Skeletal muscle cell (primary cell): ENCODE measurements at regions not wholly inside any gene's neighbourhood (a gene's known extent, or its start where the extent isn't known, plus 50 kb on each side); places are given as distances from the start of the nearest gene placed in this dataset.
"Not testable (repeated sequence)": the region's sequence is repeated elsewhere in the genome, so short reads cannot be mapped to it uniquely, and the experiment has no call there.

Experiments
- DNase-seq: peaks from one replicate; pipeline ENCODE4 v3.0.0-alpha.2; 2010; ENCODE audit warnings: low read depth
- H3K4me3 ChIP-seq: 2 replicates; pipeline ENCODE4 v1.5.1; 2011; ENCODE audit warnings: low read depth, mild to moderate bottlenecking, control low read depth, low read length, moderate library complexity

- DNase-seq, H3K4me3 ChIP-seq: not testable (repeated sequence)
Measured at GRCh38 chr13:90664200-90664599, 683.3 kb upstream of the MIR17HG start.

GRCh38 chr13:90673746-90674145 is 673.7 kb upstream of the MIR17HG start:
- DNase-seq = no peak
- no peak overlapping the region for H3K4me3 ChIP-seq

- no peak for DNase-seq
Measured at GRCh38 chr13:90675129-90675528, 672.4 kb upstream of the MIR17HG start.

GRCh38 chr13:90680826-90681225 is 666.7 kb upstream of the MIR17HG start:
- DNase-seq = no peak

More at GRCh38 chr13:90675129-90675528, 672.4 kb upstream of the MIR17HG start:
- H3K4me3 ChIP-seq = no peak overlapping the region

GRCh38 chr13:90683711-90684131 is 663.8 kb upstream of the MIR17HG start:
- no peak overlapping the region for H3K4me3 ChIP-seq
- DNase-seq = no peak

More at GRCh38 chr13:90680826-90681225, 666.7 kb upstream of the MIR17HG start:
- no peak overlapping the region for H3K4me3 ChIP-seq

- DNase-seq = peak; percentile 67
- H3K4me3 ChIP-seq = no peak overlapping the region
Measured at GRCh38 chr13:90686442-90686841, 661.0 kb upstream of the MIR17HG start.

GRCh38 chr13:90689111-90689510 is 658.4 kb upstream of the MIR17HG start:
- H3K4me3 ChIP-seq = no peak overlapping the region

GRCh38 chr13:90690458-90691080 is 656.9 kb upstream of the MIR17HG start:
- no peak for DNase-seq
- no peak overlapping the region for H3K4me3 ChIP-seq

More at GRCh38 chr13:90689111-90689510, 658.4 kb upstream of the MIR17HG start:
- DNase-seq = no peak

GRCh38 chr13:90696254-90696653 is 651.2 kb upstream of the MIR17HG start:
- DNase-seq = peak; percentile 61

GRCh38 chr13:90696656-90697055 is 650.8 kb upstream of the MIR17HG start:
- no peak for DNase-seq
- no peak overlapping the region for H3K4me3 ChIP-seq

More at GRCh38 chr13:90696254-90696653, 651.2 kb upstream of the MIR17HG start:
- H3K4me3 ChIP-seq = no peak overlapping the region

GRCh38 chr13:90700340-90700739 is 647.1 kb upstream of the MIR17HG start:
- no peak for DNase-seq
- H3K4me3 ChIP-seq = no peak overlapping the region

- H3K4me3 ChIP-seq = no peak overlapping the region
- DNase-seq = no peak
Measured at GRCh38 chr13:90701264-90701663, 646.2 kb upstream of the MIR17HG start.

- no peak for DNase-seq
- H3K4me3 ChIP-seq = no peak overlapping the region
Measured at GRCh38 chr13:90702050-90702449, 645.4 kb upstream of the MIR17HG start.

- no peak overlapping the region for H3K4me3 ChIP-seq
- no peak for DNase-seq
Measured at GRCh38 chr13:90706631-90707030, 640.9 kb upstream of the MIR17HG start.

- H3K4me3 ChIP-seq = no peak overlapping the region
- DNase-seq = no peak
Measured at GRCh38 chr13:90708128-90708527, 639.4 kb upstream of the MIR17HG start.

- DNase-seq = no peak
- no peak overlapping the region for H3K4me3 ChIP-seq
Measured at GRCh38 chr13:90709319-90709718, 638.2 kb upstream of the MIR17HG start.

- no peak for DNase-seq
- no peak overlapping the region for H3K4me3 ChIP-seq
Measured at GRCh38 chr13:90710164-90710759, 637.2 kb upstream of the MIR17HG start.

GRCh38 chr13:90713441-90714133 is 633.9 kb upstream of the MIR17HG start:
- no peak overlapping the region for H3K4me3 ChIP-seq
- DNase-seq = no peak

- no peak overlapping the region for H3K4me3 ChIP-seq
- no peak for DNase-seq
Measured at GRCh38 chr13:90715485-90715884, 632.0 kb upstream of the MIR17HG start.

- no peak overlapping the region for H3K4me3 ChIP-seq
- peak; percentile 53 for DNase-seq
Measured at GRCh38 chr13:90717451-90717936, 630.0 kb upstream of the MIR17HG start.
